ENCODE measurements at regions not wholly inside any gene's neighbourhood (a gene's known extent, or its start where the extent isn't known, plus 50 kb on each side); places are given as distances from the start of the nearest gene placed in this dataset.

- H3K36me3 ChIP-seq (replicated peaks; ENCODE audit: insufficient read depth, low read length), result no peaks in the 10 kb centered on the region
- H3K79me2 ChIP-seq (ENCODE audit: low read length), result no peaks in the 10 kb centered on the region
- H3K4me2 ChIP-seq (ENCODE audit: low read depth, low read length), result no peak overlapping the region
- H3K4me3 ChIP-seq (ENCODE audit: low read length), result no peak overlapping the region
- DNase-seq, result no peak
- no peak overlapping the region for H3K27ac ChIP-seq (ENCODE audit: low read length)
- no peaks in the 10 kb centered on the region for H4K20me1 ChIP-seq (ENCODE audit: insufficient read depth, low read length)
- no peak overlapping the region for H3K9ac ChIP-seq (ENCODE audit: low read length)
- no peaks in the 10 kb centered on the region for H3K4me1 ChIP-seq (ENCODE audit: low read length)
- no peaks in the 10 kb centered on the region for H3F3A ChIP-seq (ENCODE audit: insufficient read depth, low read length)
- no peaks in the 10 kb centered on the region for H3K9me2 ChIP-seq (replicated peaks; ENCODE audit: insufficient read depth, low read length)
- no peaks in the 10 kb centered on the region for H3K9me3 ChIP-seq (replicated peaks; ENCODE audit: insufficient read depth, low read length)
- no peaks in the 10 kb centered on the region for H3K27me3 ChIP-seq (replicated peaks; ENCODE audit: insufficient read depth, low read length)
- TF ChIP-seq EZH2 (optimal IDR thresholded peaks at IDR 0.05; ENCODE audit: low read depth, low read length) (no peak), EZH2phosphoT487 (IDR thresholded peaks at IDR 0.05; ENCODE audit: low read length) (no peak)
- TF ChIP-seq, protein P1, sequence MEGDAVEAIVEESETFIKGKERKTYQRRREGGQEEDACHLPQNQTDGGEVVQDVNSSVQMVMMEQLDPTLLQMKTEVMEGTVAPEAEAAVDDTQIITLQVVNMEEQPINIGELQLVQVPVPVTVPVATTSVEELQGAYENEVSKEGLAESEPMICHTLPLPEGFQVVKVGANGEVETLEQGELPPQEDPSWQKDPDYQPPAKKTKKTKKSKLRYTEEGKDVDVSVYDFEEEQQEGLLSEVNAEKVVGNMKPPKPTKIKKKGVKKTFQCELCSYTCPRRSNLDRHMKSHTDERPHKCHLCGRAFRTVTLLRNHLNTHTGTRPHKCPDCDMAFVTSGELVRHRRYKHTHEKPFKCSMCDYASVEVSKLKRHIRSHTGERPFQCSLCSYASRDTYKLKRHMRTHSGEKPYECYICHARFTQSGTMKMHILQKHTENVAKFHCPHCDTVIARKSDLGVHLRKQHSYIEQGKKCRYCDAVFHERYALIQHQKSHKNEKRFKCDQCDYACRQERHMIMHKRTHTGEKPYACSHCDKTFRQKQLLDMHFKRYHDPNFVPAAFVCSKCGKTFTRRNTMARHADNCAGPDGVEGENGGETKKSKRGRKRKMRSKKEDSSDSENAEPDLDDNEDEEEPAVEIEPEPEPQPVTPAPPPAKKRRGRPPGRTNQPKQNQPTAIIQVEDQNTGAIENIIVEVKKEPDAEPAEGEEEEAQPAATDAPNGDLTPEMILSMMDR (IDR thresholded peaks at IDR 0.05; ENCODE audit: low read length), result no peak
- H2AFZ ChIP-seq (ENCODE audit: low read length), result no peak overlapping the region
These were observed 673.4 kb upstream of the ADGRL4 start for GRCh38 chr1:79679916-79680315.

DNA sequence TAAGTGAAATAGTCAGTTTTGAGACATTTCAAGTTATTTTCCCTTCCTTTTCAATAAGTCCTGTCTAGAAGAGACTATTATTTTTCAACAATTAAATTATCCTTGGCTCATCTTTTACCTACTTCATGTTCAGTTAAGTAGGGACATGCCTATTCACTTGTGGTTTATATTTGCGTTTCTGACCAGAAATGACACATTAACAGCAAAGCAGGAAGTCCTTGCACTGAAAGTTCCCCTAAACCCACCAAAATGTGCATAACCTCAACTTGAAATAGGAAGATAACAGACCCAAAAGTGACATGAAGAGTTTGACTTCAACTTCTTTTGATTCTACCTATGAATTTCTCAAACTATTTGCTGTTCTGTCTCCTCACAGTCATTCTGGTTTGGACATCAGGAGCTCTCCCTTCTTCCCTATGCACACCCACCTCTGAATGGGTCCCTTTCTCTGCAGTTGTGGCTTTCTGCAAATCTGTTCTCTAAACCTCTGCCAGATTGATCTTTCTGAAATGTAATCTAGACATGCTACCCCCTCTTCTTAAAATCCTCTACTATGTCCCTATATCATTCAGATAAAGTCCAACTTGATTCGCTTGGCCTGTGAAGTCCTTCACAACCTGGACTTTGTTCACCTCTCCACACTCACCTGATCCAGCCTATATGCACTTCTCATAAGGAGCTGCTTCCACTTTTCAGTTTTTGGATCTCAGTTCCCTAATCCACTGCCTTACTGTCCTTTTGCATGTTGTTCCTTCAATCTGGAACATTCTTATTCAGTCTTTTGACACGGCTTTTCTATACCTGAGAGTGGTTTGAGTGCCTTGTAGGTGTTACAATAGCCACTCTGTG, 661.5 kb upstream of the ADGRL4 start:
- Histone ChIP-seq H3K9me3 (replicated peaks; ENCODE audit: insufficient read depth, low read length) (no peaks in the 10 kb centered on the region), H2AFZ (ENCODE audit: low read length) (no peak overlapping the region), H3K27ac (ENCODE audit: low read length) (no peak overlapping the region), H3K4me2 (ENCODE audit: low read depth, low read length) (no peak overlapping the region), H3K9ac (ENCODE audit: low read length) (no peak overlapping the region), H3K9me2 (replicated peaks; ENCODE audit: insufficient read depth, low read length) (no peaks in the 10 kb centered on the region; the same call in 1 of the 2 replicates), H3K79me2 (ENCODE audit: low read length) (no peaks in the 10 kb centered on the region), H4K20me1 (ENCODE audit: insufficient read depth, low read length) (no peaks in the 10 kb centered on the region), H3K4me3 (ENCODE audit: low read length) (no peak overlapping the region), H3K27me3 (replicated peaks; ENCODE audit: insufficient read depth, low read length) (no peaks in the 10 kb centered on the region), H3K36me3 (replicated peaks; ENCODE audit: insufficient read depth, low read length) (no peaks in the 10 kb centered on the region), H3K4me1 (ENCODE audit: low read length) (no peaks in the 10 kb centered on the region), H3F3A (ENCODE audit: insufficient read depth, low read length) (no peaks in the 10 kb centered on the region)
- DNase-seq, result no peak
- TF ChIP-seq EZH2phosphoT487 (IDR thresholded peaks at IDR 0.05; ENCODE audit: low read length) (no peak), EZH2 (optimal IDR thresholded peaks at IDR 0.05; ENCODE audit: low read depth, low read length) (no peak)
- TF ChIP-seq, protein P1 (IDR thresholded peaks at IDR 0.05; ENCODE audit: low read length), result no peak

DNA sequence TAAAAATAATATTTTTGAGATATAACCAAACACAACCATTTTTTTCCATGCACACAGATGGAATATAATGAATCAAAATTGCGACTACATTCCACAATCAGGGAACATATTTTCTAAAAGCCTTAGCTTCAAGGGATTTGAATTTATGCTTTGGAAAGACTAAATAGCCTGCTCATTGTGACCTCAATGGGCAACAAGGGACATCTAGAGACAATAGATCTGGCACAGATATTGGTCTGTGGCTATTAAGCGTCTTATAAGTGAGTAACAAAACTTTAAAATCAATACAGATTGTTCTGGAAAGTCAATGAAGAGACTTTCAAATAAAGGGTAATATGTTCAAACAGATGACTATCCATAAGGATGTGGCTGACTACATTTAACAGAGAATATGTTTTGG, 660.6 kb upstream of the ADGRL4 start:
- Histone ChIP-seq H3K36me3 (replicated peaks; ENCODE audit: insufficient read depth, low read length) (no peaks in the 10 kb centered on the region), H3K4me3 (ENCODE audit: low read length) (no peak overlapping the region), H3K79me2 (ENCODE audit: low read length) (no peaks in the 10 kb centered on the region), H3F3A (ENCODE audit: insufficient read depth, low read length) (no peaks in the 10 kb centered on the region), H4K20me1 (ENCODE audit: insufficient read depth, low read length) (no peaks in the 10 kb centered on the region), H3K9me3 (replicated peaks; ENCODE audit: insufficient read depth, low read length) (no peaks in the 10 kb centered on the region), H3K9ac (ENCODE audit: low read length) (no peak overlapping the region), H3K4me1 (ENCODE audit: low read length) (no peaks in the 10 kb centered on the region), H3K27me3 (replicated peaks; ENCODE audit: insufficient read depth, low read length) (no peaks in the 10 kb centered on the region), H2AFZ (ENCODE audit: low read length) (no peak overlapping the region), H3K4me2 (ENCODE audit: low read depth, low read length) (no peak overlapping the region), H3K9me2 (replicated peaks; ENCODE audit: insufficient read depth, low read length) (no peaks in the 10 kb centered on the region; the same call in 1 of the 2 replicates), H3K27ac (ENCODE audit: low read length) (no peak overlapping the region)
- no peak for DNase-seq
- no peak for TF ChIP-seq EZH2 (optimal IDR thresholded peaks at IDR 0.05; ENCODE audit: low read depth, low read length)
- TF ChIP-seq, protein P1 (IDR thresholded peaks at IDR 0.05; ENCODE audit: low read length), result no peak
- no peak for TF ChIP-seq EZH2phosphoT487 (IDR thresholded peaks at IDR 0.05; ENCODE audit: low read length)

Measured in MM.1S (cell line).